ENCODE measurements at regions not wholly inside any gene's neighbourhood (a gene's known extent, or its start where the extent isn't known, plus 50 kb on each side); places are given as distances from the start of the nearest gene placed in this dataset.

DNA sequence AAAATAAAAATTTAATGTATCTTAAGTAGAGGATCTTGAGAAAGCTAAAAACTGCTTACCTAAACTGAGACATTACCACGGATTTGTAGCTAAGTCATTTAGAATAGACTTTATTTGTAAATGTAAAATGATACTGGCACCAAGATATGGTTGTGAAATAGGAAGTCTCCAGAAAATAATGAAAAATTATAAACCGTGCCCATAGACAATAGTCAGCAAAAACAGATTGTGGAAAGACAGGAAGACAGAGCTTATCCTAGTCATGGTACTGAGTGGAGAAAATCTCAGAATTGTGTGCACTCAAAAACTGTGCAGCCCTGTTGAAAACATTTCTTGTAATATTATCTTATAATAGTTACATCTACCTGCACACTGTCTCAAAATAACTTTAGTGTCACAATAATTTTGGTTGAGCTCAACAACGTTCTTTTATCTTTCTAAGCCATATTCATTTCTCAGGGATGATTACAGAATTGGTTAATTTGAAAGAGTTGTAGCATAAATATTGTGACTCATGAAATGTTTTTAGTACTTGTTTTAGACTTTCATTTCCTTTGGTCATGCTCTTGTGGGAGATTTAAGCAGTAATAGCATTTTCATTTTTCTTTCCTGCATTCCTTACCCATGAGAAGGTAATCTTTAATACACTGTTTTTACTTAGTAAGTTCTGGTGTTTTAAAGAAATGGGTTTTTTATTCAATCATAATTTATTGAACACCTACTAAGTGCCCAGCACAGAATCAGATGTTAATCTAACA, 174.5 kb downstream of the SOX4 start:
- H3K9me3 ChIP-seq (ENCODE audit: severe bottlenecking), result peaks cover 5% of the 10 kb centered on the region
- H3K4me1 ChIP-seq (ENCODE audit: insufficient read depth, poor library complexity, severe bottlenecking), result peaks cover 27% of the 10 kb centered on the region
- no peaks in the 10 kb centered on the region; the same call in 1 of the 2 replicates for H3K36me3 ChIP-seq (ENCODE audit: low read depth)
- no peak for DNase-seq (ENCODE audit: low spot score)
- no peak for TF ChIP-seq CTCF (IDR thresholded peaks at IDR 0.05; ENCODE audit: poor library complexity, severe bottlenecking)
- peak overlapping the region; percentile 79 for H3K27ac ChIP-seq (ENCODE audit: poor library complexity, severe bottlenecking)
- H3K4me3 ChIP-seq (ENCODE audit: severe bottlenecking), result no peak overlapping the region
- no peaks in the 10 kb centered on the region for H3K27me3 ChIP-seq (ENCODE audit: insufficient read depth, poor library complexity, severe bottlenecking)
- peak; percentile 72 for ATAC-seq (ENCODE audit: low read depth)

DNA sequence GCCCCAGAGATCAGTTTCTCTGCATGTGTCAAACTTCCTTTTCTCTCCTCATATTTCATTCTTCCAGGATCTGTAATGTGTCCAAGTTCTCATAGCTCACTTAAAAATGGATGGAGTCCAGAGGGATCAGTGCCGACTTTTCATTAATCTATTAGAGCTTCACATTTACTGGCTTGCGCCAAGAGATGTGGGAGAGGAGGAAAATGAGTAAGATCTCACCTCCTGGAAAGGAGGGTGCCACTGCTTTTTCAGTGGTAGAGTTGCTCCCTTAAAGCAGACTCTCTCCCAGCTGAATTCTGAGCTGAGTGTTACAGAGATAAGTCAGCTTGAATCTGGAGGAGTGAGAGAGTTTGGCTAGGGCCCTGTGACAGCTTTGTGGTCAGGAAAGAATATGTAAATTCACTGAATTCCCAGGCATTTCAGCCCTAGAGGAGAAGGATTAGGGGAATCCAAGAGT, 175.9 kb downstream of the SOX4 start:
- no peaks in the 10 kb centered on the region; the same call in 1 of the 2 replicates for H3K36me3 ChIP-seq (ENCODE audit: low read depth)
- peaks cover 27% of the 10 kb centered on the region for H3K4me1 ChIP-seq (ENCODE audit: insufficient read depth, poor library complexity, severe bottlenecking)
- peak; percentile 43; the same call in 2 of the 3 replicates for ATAC-seq (ENCODE audit: low read depth)
- peak overlapping the region; percentile 79 for H3K27ac ChIP-seq (ENCODE audit: poor library complexity, severe bottlenecking)
- H3K27me3 ChIP-seq (ENCODE audit: insufficient read depth, poor library complexity, severe bottlenecking), result no peaks in the 10 kb centered on the region
- no peak for DNase-seq (ENCODE audit: low spot score)
- H3K9me3 ChIP-seq (ENCODE audit: severe bottlenecking), result peaks cover 5% of the 10 kb centered on the region
- no peak overlapping the region for H3K4me3 ChIP-seq (ENCODE audit: severe bottlenecking)
- no peak for TF ChIP-seq CTCF (IDR thresholded peaks at IDR 0.05; ENCODE audit: poor library complexity, severe bottlenecking)

GRCh38 chr6:21769968-21770367, 176.4 kb downstream of the SOX4 start:
- ATAC-seq (ENCODE audit: low read depth), result no peak
- no peak overlapping the region for H3K4me3 ChIP-seq (ENCODE audit: severe bottlenecking)
- peaks cover 27% of the 10 kb centered on the region for H3K4me1 ChIP-seq (ENCODE audit: insufficient read depth, poor library complexity, severe bottlenecking)
- peaks cover 5% of the 10 kb centered on the region for H3K9me3 ChIP-seq (ENCODE audit: severe bottlenecking)
- TF ChIP-seq CTCF (IDR thresholded peaks at IDR 0.05; ENCODE audit: poor library complexity, severe bottlenecking), result no peak
- H3K27me3 ChIP-seq (ENCODE audit: insufficient read depth, poor library complexity, severe bottlenecking), result no peaks in the 10 kb centered on the region
- H3K27ac ChIP-seq (ENCODE audit: poor library complexity, severe bottlenecking), result peak overlapping the region; percentile 79
- DNase-seq (ENCODE audit: low spot score), result no peak
- no peaks in the 10 kb centered on the region; the same call in 1 of the 2 replicates for H3K36me3 ChIP-seq (ENCODE audit: low read depth)

- H3K27me3 ChIP-seq (ENCODE audit: insufficient read depth, poor library complexity, severe bottlenecking), result no peaks in the 10 kb centered on the region
- no peaks in the 10 kb centered on the region; the same call in 1 of the 2 replicates for H3K36me3 ChIP-seq (ENCODE audit: low read depth)
- ATAC-seq (ENCODE audit: low read depth) (no peak), DNase-seq (ENCODE audit: low spot score) (no peak)
- H3K9me3 ChIP-seq (ENCODE audit: severe bottlenecking), result peaks cover 5% of the 10 kb centered on the region
- H3K27ac ChIP-seq (ENCODE audit: poor library complexity, severe bottlenecking), result no peak overlapping the region
- no peak overlapping the region for H3K4me3 ChIP-seq (ENCODE audit: severe bottlenecking)
- H3K4me1 ChIP-seq (ENCODE audit: insufficient read depth, poor library complexity, severe bottlenecking), result peaks cover 27% of the 10 kb centered on the region
- TF ChIP-seq CTCF (IDR thresholded peaks at IDR 0.05; ENCODE audit: poor library complexity, severe bottlenecking), result no peak
Measured at GRCh38 chr6:21771626-21772320, 178.2 kb downstream of the SOX4 start.

All from RWPE2 (cell line).